Anterior cingulate cortex (tissue), 58 donors: ENCODE measurements at regions not wholly inside any gene's neighbourhood (a gene's known extent, or its start where the extent isn't known, plus 50 kb on each side); places are given as distances from the start of the nearest gene placed in this dataset.
A peak's percentile ranks its signal among the peaks of the same experiment; 100 is the strongest.
"Not testable (repeated sequence)": the region's sequence is repeated elsewhere in the genome, so short reads cannot be mapped to it uniquely, and the experiment has no call there.

ENCODE experiments used
- DNase-seq, 58 donors: peaks; one replicate each; lab custom pipeline; 2025; lab: John Stamatoyannopoulos, UW

- peak in 41 of 58 donors; percentile 8 to 88 (median 48) for DNase-seq
Observed at GRCh38 chr22:49521787-49522224, 305.9 kb downstream of the BRD1 start.

- no peak for DNase-seq
Observed at GRCh38 chr22:49519117-49519737, 308.4 kb downstream of the BRD1 start.

- no peak for DNase-seq
Observed at GRCh38 chr22:49518436-49518970, 309.2 kb downstream of the BRD1 start.

- DNase-seq, result no peak
Observed at GRCh38 chr22:49517667-49518185, 309.9 kb downstream of the BRD1 start.

GRCh38 chr22:49517211-49517610, 310.5 kb downstream of the BRD1 start:
- DNase-seq, result no peak

- DNase-seq, result no peak
Observed at GRCh38 chr22:49515475-49515874, 312.2 kb downstream of the BRD1 start.

GRCh38 chr22:49514641-49515040, 313.0 kb downstream of the BRD1 start:
- DNase-seq, result peak in 29 of 58 donors; percentile 6 to 71 (median 34)

- no peak for DNase-seq
Observed at GRCh38 chr22:49514211-49514610, 313.5 kb downstream of the BRD1 start.

GRCh38 chr22:49513358-49513851, 314.3 kb downstream of the BRD1 start:
- no peak for DNase-seq

- DNase-seq, result no peak
Observed at GRCh38 chr22:49512487-49513165, 315.0 kb downstream of the BRD1 start.

GRCh38 chr22:49511393-49512189, 316.1 kb downstream of the BRD1 start:
- DNase-seq, result not testable (repeated sequence)

GRCh38 chr22:49510718-49511117, 317.0 kb downstream of the BRD1 start:
- DNase-seq, result no peak

GRCh38 chr22:49509016-49509415, 318.7 kb downstream of the BRD1 start:
- DNase-seq, result no peak

GRCh38 chr22:49508561-49508960, 319.1 kb downstream of the BRD1 start:
- DNase-seq, result no peak

- no peak for DNase-seq
Observed at GRCh38 chr22:49507607-49508292, 319.9 kb downstream of the BRD1 start.

- DNase-seq, result no peak
Observed at GRCh38 chr22:49506010-49506400, 321.7 kb downstream of the BRD1 start.

GRCh38 chr22:49505337-49506009, 322.2 kb downstream of the BRD1 start:
- no peak for DNase-seq

GRCh38 chr22:49503896-49504521, 323.7 kb downstream of the BRD1 start:
- no peak for DNase-seq

GRCh38 chr22:49503321-49503720, 324.4 kb downstream of the BRD1 start:
- no peak for DNase-seq
